UCSD-AML1 (cell line): ENCODE measurements at regions not wholly inside any gene's neighbourhood (a gene's known extent, or its start where the extent isn't known, plus 50 kb on each side); places are given as distances from the start of the nearest gene placed in this dataset.
"Not testable (repeated sequence)": the region's sequence is repeated elsewhere in the genome, so short reads cannot be mapped to it uniquely, and the experiment has no call there.

ENCODE experiments used
- DNase-seq: peaks from one replicate; lab custom pipeline; 2025; ENCODE audit not compliant: unreplicated experiment; lab: John Stamatoyannopoulos, UW

DNA sequence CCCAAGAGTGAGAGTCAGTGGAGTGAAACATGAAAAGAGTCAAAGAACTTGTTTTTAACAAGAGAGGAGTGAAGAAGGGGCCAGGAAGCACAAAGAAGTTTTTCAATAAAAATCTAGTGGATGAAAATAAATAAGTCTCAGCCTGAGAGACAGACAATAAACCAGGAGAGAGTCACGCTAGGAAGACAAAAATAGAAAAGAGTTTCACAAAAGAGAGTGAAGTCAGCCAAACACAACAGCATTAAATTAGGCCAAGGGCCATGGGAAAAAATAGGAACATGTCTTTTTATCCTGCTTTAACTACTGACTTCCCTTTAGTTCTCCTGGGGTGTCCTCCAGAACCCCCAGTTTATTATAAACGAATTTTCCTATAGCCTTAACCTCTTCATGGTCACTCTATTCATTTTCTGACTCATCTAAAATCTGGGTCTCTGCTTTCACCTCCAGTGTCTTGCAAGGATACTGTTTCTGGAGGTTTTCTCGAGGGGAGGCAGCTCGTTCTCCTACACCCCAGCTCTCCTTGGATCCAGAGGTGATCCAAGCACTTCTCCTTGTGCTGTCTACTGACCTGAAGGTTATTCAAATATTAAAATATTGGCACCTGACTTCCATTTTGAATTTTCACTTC is 571.5 kb upstream of the PPP2R3A start:
- no peak for DNase-seq

DNA sequence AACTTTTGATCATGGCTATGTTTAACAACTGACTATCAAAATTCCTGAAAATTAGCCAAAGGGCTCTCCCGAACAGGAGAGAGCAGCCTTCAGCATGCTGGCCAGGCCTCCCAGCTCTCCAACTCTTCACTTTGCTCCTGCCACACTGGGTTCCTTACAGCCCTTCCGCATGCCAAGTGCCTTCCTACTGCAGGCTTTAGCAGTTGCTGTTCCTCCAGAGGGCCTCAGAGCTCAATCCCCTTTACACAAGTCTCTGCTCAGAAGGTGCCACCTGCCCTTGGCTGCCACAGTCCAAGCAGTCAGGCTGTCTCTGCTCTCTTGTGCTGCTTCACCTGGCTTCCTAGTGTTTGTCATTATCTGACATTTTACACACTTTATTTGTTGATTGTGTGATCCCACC is 553.1 kb upstream of the PPP2R3A start:
- DNase-seq = no peak

GRCh38 chr3:135416182-135416581 is 549.3 kb upstream of the PPP2R3A start:
- no peak for DNase-seq

DNA sequence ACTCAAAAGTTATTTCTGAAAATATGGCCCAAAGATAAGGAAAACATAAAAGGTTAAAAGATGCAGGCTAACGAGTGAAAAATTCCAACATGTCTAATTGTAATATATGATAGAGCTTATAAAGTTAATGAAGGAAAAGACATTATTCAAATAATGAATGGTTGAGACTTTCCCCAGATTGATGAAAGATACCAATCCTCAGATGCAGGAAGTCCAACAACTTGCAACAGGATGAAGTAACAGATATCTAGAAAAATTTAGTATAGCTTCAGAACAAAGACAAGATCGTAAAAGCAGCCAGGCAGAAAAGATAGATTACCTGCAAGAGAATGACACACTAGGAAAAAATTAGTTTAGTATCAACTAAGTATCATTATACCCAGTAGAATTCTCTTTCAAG is 546.4 kb upstream of the PPP2R3A start:
- no peak for DNase-seq

- DNase-seq = no peak
These were observed 539.0 kb upstream of the PPP2R3A start for GRCh38 chr3:135426508-135426907.

DNA sequence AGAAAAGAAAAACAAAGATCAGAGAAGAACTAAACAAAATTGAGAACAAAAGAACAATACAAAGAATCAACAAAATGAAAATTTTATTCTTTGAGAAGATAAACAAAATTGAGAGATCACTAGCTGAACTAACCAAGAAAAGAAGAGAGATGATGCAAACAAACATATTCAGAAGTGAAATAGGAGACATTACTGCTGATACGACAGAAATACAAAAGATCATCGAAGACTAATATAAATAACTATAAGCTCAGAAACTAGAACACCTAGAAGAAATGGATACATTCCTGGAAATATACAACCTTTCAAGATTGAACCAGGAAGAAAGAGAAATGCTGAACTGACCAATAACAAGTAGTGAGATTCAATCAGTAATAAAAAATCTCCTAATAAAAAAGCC is 533.1 kb upstream of the PPP2R3A start:
- DNase-seq = no peak

DNA sequence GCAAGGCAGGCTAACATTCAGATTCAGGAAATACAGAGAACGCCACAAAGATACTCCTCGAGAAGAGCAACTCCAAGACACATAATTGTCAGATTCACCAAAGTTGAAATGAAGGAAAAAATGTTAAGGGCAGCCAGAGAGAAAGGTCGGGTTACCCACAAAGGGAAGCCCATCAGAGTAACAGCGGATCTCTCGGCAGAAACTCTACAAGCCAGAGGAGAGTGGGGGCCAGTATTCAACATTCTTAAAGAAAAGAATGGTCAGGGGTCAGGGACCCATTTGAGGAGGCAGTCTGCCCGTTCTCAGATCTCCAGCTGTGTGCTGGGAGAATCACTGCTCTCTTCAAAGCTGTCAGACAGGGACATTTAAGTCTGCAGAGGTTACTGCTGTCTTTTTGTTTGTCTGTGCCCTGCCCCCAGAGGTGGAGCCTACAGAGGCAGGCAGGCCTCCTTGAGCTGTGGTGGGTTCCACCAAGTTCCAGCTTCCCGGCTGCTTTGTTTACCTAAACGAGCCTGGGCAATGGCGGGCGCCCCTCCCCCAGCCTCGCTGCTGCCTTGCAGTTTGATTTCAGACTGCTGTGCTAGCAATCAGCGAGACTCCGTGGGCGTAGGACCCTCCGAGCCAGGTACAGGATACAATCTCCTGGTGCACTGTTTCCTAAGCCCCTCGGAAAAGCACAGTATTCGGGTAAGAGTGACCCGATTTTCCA is 526.5 kb upstream of the PPP2R3A start:
- not testable (repeated sequence) for DNase-seq

DNA sequence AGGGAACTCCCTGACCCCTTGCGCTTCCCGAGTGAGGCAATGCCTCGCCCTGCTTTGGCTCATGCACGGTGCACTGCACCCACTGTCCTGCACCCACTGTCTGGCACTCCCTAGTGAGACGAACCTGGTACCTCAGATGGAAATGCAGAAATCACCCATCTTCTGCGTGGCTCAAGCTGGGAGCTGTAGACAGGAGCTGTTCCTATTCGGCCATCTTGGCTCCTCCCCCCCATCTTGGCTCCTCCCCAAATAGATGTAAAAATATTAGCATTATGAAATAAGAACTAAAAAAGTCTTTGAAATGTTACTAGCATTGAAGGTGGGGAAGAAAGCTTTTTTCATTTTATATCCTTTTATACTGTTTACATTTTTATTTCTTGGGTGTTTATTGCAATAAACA is 525.9 kb upstream of the PPP2R3A start:
- DNase-seq = not testable (repeated sequence)

GRCh38 chr3:135440233-135440632 is 525.3 kb upstream of the PPP2R3A start:
- DNase-seq = no peak

DNA sequence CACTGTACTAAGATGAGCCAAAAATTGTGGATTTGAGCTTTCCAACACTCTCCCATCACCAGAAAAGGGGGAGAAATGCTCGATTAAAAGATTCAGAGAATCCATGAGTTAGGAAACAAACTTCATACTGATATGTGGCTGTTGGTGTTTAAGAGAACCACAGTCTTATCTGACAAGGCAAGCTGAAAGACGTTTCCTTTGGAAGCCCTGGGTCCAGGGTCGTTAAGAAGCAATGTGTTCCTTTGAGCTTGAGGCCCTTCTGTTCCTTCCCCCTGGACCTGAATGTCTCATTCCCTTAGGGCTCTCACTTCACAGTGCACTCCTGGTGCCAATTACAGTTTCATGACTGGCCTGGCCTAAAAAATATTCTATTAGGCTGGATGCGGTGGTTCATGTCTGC is 524.8 kb upstream of the PPP2R3A start:
- DNase-seq = no peak

GRCh38 chr3:135444058-135444457 is 521.5 kb upstream of the PPP2R3A start:
- no peak for DNase-seq

DNA sequence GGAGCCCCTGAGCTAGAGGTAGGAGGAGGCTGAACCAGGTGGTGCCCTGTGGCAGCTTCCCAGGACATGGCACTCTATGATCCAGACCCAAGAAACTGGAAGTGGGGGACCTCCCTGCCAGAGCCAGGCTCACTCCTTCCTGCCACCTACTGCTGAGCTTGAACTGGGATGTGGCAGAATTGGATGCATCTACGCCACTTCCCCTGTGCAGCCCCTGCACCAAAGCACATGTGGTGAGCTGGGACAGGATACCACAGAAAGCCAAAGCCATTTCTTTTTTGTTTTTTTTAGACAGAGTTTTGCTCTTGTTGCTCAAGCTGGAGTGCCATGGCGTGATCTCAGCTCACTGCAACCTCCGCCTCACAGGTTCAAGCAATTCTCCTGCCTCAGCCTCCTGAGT is 518.0 kb upstream of the PPP2R3A start:
- no peak for DNase-seq

DNA sequence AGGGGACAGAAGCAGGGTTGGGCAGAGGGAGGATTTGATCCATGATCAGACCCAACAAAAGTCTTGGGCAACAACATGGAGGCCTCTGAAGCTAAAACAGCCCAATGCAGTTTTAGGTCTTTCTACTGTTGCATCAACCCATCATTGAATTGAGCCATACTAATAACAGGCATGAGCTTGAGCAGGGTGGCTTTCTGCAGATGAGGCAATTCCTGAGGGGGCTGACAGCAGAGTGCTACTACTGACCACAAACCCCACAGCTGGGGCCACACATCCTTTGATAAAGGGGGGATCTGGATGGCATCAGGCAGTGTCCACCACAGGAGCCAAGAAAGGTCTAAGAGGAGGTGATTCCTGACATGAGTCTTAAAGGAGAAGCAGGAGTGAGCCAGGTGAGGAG is 517.0 kb upstream of the PPP2R3A start:
- DNase-seq = no peak

- DNase-seq = no peak
These were observed 516.5 kb upstream of the PPP2R3A start for GRCh38 chr3:135449046-135449445.

- DNase-seq = no peak
These were observed 514.3 kb upstream of the PPP2R3A start for GRCh38 chr3:135451037-135451785.

DNA sequence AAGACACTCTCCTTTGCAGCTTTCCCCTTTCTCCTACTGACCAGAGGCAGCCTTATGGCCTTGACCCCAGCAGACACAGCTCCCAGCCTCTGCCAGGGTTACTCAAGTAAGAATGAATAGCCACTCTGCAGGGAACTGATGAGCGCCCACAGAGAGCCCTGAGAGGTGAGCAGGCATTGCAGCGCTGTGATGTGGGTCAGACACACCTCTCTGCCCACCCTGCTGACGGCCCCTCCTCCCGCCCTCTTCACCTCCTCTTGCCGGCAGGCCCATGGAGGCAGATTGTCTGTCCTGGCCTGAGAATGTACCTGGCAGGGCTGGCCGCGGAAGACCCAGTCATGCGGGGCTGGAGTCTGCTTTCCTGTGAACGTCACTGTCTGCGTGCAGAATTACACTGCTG is 512.6 kb upstream of the PPP2R3A start:
- no peak for DNase-seq

GRCh38 chr3:135453326-135453725 is 512.2 kb upstream of the PPP2R3A start:
- no peak for DNase-seq

DNA sequence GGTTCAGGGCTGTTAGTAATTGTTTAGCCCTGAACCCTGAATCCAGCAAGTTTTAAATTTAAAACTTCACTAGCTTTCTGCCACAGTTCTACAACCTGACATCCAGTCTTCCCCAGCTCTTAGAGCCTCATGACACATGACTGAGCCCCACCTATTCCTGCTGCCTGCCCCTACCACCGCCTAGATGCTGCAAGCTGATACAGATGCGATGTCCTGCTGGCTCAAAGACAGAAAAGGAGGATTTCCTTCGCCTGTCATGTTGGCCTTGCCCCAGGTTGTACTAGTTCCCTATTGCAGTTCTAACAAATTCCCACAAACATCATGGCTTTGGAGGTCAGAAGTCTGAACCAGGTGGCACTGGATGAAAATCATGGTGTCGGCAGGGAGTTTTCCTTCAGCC is 510.6 kb upstream of the PPP2R3A start:
- DNase-seq = no peak

GRCh38 chr3:135456108-135456790 is 509.3 kb upstream of the PPP2R3A start:
- DNase-seq = no peak

- DNase-seq = no peak
These were observed 506.8 kb upstream of the PPP2R3A start for GRCh38 chr3:135458541-135459322.

DNA sequence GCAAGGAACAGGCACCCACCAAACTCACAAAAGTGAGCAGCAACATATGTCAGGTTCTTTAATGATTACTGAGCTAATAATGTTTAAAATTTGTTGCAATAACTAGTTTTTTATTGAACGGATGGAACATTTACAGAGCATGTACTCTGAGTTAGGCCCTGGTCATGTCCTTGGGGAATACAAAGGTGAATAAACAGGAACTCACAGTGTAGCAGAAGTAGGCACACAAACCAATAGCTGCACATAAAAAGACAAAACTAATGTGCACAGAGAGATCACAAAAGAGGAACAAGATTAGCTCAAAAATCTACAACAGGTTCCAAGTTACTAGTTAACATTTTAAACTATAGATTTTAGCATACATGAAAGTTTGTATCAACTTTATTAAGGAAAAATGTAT is 505.3 kb upstream of the PPP2R3A start:
- no peak for DNase-seq
